ENCODE measurements at regions not wholly inside any gene's neighbourhood (a gene's known extent, or its start where the extent isn't known, plus 50 kb on each side); places are given as distances from the start of the nearest gene placed in this dataset.

- TF ChIP-seq CTCF (IDR thresholded peaks at IDR 0.05; ENCODE audit: borderline replicate concordance, control extremely low read depth, extremely low read depth, insufficient read depth, missing control alignments) = no peak
- no peak for DNase-seq (ENCODE audit: low spot score)
- in situ Hi-C loops (cut with MboI; ENCODE audit: low sequenced_read_pairs, unreplicated experiment) = no loop called here
These were observed 104.5 kb upstream of the SH3BP4 start for GRCh38 chr2:234847364-234847635.

- no peak for TF ChIP-seq CTCF (IDR thresholded peaks at IDR 0.05; ENCODE audit: borderline replicate concordance, control extremely low read depth, extremely low read depth, insufficient read depth, missing control alignments)
- in situ Hi-C loops (cut with MboI; ENCODE audit: low sequenced_read_pairs, unreplicated experiment) = no loop called here
- DNase-seq (ENCODE audit: low spot score) = no peak
These were observed 105.0 kb upstream of the SH3BP4 start for GRCh38 chr2:234846599-234847363.

GRCh38 chr2:234845602-234846590 lies 105.9 kb upstream of the SH3BP4 start:
- DNase-seq (ENCODE audit: low spot score) = no peak
- in situ Hi-C loops (cut with MboI; ENCODE audit: low sequenced_read_pairs, unreplicated experiment) = no loop called here
- no peak for TF ChIP-seq CTCF (IDR thresholded peaks at IDR 0.05; ENCODE audit: borderline replicate concordance, control extremely low read depth, extremely low read depth, insufficient read depth, missing control alignments)

- in situ Hi-C loops (cut with MboI; ENCODE audit: low sequenced_read_pairs, unreplicated experiment) = no loop called here
- no peak for DNase-seq (ENCODE audit: low spot score)
- no peak for TF ChIP-seq CTCF (IDR thresholded peaks at IDR 0.05; ENCODE audit: borderline replicate concordance, control extremely low read depth, extremely low read depth, insufficient read depth, missing control alignments)
These were observed 108.4 kb upstream of the SH3BP4 start for GRCh38 chr2:234843411-234843810.

DNA sequence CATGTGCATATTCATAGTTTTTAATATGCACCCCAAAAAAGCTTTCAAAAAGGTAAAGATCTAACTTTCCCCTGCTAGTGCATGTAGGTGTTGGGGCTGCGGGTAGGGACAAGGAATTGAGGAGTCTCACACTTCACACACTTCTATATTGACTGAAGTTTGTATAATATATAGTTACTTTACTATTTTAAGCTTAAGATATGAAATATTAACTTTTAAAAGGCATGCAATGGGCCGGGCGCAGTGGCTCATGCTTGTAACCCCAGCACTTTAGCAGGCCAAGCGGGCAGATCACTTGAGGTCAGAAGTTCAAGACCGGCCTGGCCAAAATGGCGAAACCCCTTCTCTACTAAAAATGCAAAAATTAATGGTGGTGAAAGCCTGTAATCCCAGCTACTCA lies 109.1 kb upstream of the SH3BP4 start:
- in situ Hi-C loops (cut with MboI; ENCODE audit: low sequenced_read_pairs, unreplicated experiment) = no loop called here
- no peak for DNase-seq (ENCODE audit: low spot score)
- TF ChIP-seq CTCF (IDR thresholded peaks at IDR 0.05; ENCODE audit: borderline replicate concordance, control extremely low read depth, extremely low read depth, insufficient read depth, missing control alignments) = no peak

GRCh38 chr2:234841321-234842015 lies 110.3 kb upstream of the SH3BP4 start:
- no peak for TF ChIP-seq CTCF (IDR thresholded peaks at IDR 0.05; ENCODE audit: borderline replicate concordance, control extremely low read depth, extremely low read depth, insufficient read depth, missing control alignments)
- in situ Hi-C loops (cut with MboI; ENCODE audit: low sequenced_read_pairs, unreplicated experiment) = no loop called here
- DNase-seq (ENCODE audit: low spot score) = no peak

Data from GM13976 (cell line).